ENCODE measurements at regions not wholly inside any gene's neighbourhood (a gene's known extent, or its start where the extent isn't known, plus 50 kb on each side); places are given as distances from the start of the nearest gene placed in this dataset.
A peak's percentile ranks its signal among the peaks of the same experiment; 100 is the strongest.

GRCh38 chr9:89779405-89780203 lies 174.8 kb downstream of the GADD45G start:
- Histone ChIP-seq H3K4me1 (no peaks in the 10 kb centered on the region), H3K4me3 (no peak overlapping the region), H3K36me3 (no peaks in the 10 kb centered on the region), H3K27ac (no peak overlapping the region), H3K9me3 (no peaks in the 10 kb centered on the region), H3K27me3 (no peaks in the 10 kb centered on the region)
- DNase-seq (ENCODE audit: low spot score in 2 of 2) = no peak
- intact Hi-C loops (cut with DNase I) = no loop called here
- TF ChIP-seq CTCF (IDR thresholded peaks at IDR 0.05) = no peak

DNA sequence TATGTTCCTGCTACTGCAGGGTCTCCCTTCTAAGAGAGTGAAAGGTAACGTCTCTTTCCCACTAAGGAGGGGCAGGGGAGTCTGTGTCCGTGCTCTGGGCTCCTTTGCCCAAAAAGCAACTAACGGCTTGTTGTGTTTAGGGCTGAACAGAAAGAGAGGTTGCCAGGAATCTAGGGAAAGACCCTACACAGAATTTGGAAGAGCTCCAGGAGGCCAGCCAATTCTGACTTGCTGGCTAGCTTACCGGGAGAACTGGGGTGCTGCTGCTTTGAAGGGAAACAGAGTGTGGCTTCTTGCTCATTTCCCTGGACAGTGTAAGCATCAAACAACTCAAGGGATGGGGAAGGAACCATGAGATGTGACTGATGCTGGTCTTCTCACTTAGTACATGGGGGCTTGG lies 176.1 kb downstream of the GADD45G start:
- H3K9me3 ChIP-seq = no peaks in the 10 kb centered on the region
- no peak for TF ChIP-seq CTCF (IDR thresholded peaks at IDR 0.05)
- intact Hi-C loops (cut with DNase I) = no loop called here
- H3K27me3 ChIP-seq = no peaks in the 10 kb centered on the region
- H3K4me3 ChIP-seq = no peak overlapping the region
- no peak overlapping the region for H3K27ac ChIP-seq
- no peaks in the 10 kb centered on the region for H3K4me1 ChIP-seq
- no peak for DNase-seq (ENCODE audit: low spot score in 2 of 2)
- no peaks in the 10 kb centered on the region for H3K36me3 ChIP-seq

GRCh38 chr9:89781838-89782540 lies 177.2 kb downstream of the GADD45G start:
- DNase-seq (ENCODE audit: low spot score in 2 of 2) = peak in 1 of 2 donors; percentile 21
- intact Hi-C loops (cut with DNase I) = no loop called here
- no peaks in the 10 kb centered on the region for H3K9me3 ChIP-seq
- H3K36me3 ChIP-seq = no peaks in the 10 kb centered on the region
- TF ChIP-seq CTCF (IDR thresholded peaks at IDR 0.05) = no peak
- no peak overlapping the region for H3K27ac ChIP-seq
- no peaks in the 10 kb centered on the region for H3K4me1 ChIP-seq
- H3K4me3 ChIP-seq = no peak overlapping the region
- H3K27me3 ChIP-seq = no peaks in the 10 kb centered on the region

GRCh38 chr9:89786655-89787054 lies 181.8 kb downstream of the GADD45G start:
- Histone ChIP-seq H3K27me3 (no peaks in the 10 kb centered on the region), H3K36me3 (no peaks in the 10 kb centered on the region), H3K9me3 (no peaks in the 10 kb centered on the region), H3K27ac (no peak overlapping the region), H3K4me1 (no peaks in the 10 kb centered on the region), H3K4me3 (no peak overlapping the region)
- no peak for TF ChIP-seq CTCF (IDR thresholded peaks at IDR 0.05)
- no peak for DNase-seq (ENCODE audit: low spot score in 2 of 2)
- intact Hi-C loops (cut with DNase I) = no loop called here

- Histone ChIP-seq H3K4me1 (no peaks in the 10 kb centered on the region), H3K36me3 (no peaks in the 10 kb centered on the region), H3K27me3 (no peaks in the 10 kb centered on the region), H3K9me3 (no peaks in the 10 kb centered on the region), H3K4me3 (no peak overlapping the region), H3K27ac (no peak overlapping the region)
- TF ChIP-seq CTCF (IDR thresholded peaks at IDR 0.05) = no peak
- DNase-seq (ENCODE audit: low spot score in 2 of 2) = no peak
- intact Hi-C loops (cut with DNase I) = no loop called here
Measured at GRCh38 chr9:89787595-89787994, 182.8 kb downstream of the GADD45G start.

All from ascending aorta (tissue), 2 donors.